Fibroblast of skin of left quadriceps (primary cell): ENCODE measurements at regions not wholly inside any gene's neighbourhood (a gene's known extent, or its start where the extent isn't known, plus 50 kb on each side); places are given as distances from the start of the nearest gene placed in this dataset.

Experiments
- DNase-seq, 2 experiments: peaks; one replicate each; pipeline ENCODE4 v3.0.0-alpha.2; 2013; ENCODE audit warnings: low read depth in 2 of 2

DNA sequence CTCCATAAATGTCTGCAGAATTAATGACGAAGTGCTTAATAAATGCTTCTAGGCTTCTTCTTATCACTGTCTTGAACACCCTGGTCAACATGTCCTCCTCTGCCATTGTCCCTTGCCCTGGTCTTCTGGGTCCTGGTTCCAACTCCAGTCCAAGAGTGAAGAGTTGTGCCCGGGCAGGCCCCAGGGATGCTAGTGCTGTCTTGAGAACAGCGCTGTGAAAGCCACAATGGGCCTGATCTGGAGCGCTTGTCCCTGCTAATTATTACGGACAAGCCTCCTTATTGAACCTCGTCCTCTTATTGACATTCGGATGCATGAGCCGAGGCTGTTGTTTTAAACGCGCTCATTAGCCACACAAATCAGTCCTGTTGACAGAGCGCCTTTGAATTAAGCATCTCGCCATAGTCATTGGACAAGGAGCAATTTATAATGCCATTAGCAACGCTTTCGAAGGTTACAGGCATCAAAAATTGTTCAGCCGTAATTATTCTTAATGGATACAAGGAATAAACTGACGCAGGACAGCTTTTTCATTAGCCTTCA, 211.6 kb upstream of the POU3F1 start:
- DNase-seq, result no peak

DNA sequence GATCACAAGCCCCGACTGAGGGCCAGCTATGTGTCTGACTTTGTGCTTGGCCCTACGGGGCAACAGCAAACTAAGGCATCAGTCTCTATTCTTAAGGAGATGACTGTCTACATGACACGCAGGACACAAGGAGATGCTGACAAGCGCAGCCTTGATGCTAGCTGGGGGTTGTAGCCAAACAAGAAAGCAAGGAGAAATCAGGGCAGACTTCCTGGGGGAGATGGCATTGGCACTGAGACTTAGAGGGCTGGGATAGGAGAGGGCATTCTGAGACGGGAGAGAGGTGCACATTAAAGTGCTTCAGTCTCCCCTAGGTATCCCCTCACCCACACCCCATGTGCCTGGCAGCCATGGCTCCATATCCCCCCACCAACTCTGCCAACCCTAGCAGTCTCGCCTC, 210.8 kb upstream of the POU3F1 start:
- no peak for DNase-seq

DNA sequence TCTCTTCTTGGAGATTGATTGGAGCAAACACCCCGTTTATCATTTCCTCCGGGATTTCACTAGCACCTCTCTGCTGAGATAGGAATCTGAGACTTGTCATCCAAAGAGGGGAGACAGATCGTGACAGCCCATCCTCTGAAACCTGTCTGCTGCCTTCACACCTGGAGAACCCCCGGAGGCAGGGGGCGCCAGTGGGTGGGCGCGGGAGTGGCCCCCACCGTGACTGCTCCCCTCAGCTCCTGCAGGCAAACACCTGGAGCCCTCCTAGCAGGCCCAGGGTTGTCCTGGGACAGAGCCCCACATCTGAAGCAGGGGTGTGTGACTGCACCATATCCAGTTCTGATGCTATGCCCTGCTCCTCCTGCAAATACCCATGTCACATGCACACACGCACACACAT, 209.5 kb upstream of the POU3F1 start:
- DNase-seq, result no peak

DNA sequence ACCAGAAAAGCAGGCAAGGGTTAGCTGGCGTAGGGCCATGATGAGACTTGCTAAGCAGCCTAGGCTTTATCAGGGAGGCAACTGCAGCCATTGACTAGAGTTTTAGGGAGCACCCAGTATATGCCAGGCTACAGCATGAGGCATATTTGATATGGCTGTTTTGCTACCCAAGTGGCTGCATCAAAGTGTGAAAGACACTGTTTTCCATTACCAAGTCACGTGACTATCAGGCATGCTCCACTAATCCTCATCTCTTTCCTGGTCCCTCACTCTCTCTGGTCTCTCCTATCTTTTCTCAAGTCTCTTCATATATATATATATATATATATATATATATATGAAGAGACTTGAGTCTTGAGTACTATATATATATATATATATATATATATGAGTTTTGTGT, 206.7 kb upstream of the POU3F1 start:
- DNase-seq, result no peak

DNA sequence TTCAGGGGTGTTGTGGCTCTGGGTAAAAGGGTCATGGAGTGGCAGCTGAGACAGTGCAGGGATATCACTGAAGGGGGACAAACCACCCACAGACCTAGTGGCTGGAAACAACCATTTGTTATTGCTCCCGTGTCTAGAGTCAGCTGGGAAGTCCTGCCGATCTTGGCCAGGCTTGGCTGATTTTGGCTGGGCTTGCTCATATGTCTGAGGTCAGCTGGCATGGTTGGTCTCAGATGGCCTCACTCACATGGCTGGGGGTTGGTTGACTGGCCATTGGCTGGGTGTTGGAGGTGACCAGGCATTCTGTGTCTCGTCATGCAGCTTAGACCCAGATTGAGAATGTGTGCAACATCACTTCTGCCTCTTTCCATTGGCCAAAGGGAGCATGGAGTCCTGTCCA, 203.8 kb upstream of the POU3F1 start:
- no peak for DNase-seq

DNA sequence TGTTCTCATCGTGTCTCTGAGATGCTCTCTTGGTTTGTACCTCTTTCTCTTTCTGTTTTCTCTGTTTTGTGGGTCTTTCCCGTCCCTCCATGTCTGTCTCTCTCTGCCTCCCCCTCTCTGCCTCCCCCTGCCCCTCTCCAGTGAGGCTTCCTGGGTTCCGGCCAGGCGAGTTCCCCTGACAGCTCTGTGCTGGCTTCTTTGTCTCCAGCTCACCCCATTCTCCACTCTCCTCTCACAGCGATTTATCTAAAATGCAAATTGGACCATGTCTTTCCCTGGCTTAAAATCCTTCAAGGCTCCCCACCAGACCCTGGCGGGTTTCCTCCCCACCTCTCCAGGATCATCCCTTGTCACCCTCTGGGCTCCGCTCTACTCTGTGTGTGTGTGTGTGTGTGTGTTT, 202.4 kb upstream of the POU3F1 start:
- DNase-seq, result no peak

DNA sequence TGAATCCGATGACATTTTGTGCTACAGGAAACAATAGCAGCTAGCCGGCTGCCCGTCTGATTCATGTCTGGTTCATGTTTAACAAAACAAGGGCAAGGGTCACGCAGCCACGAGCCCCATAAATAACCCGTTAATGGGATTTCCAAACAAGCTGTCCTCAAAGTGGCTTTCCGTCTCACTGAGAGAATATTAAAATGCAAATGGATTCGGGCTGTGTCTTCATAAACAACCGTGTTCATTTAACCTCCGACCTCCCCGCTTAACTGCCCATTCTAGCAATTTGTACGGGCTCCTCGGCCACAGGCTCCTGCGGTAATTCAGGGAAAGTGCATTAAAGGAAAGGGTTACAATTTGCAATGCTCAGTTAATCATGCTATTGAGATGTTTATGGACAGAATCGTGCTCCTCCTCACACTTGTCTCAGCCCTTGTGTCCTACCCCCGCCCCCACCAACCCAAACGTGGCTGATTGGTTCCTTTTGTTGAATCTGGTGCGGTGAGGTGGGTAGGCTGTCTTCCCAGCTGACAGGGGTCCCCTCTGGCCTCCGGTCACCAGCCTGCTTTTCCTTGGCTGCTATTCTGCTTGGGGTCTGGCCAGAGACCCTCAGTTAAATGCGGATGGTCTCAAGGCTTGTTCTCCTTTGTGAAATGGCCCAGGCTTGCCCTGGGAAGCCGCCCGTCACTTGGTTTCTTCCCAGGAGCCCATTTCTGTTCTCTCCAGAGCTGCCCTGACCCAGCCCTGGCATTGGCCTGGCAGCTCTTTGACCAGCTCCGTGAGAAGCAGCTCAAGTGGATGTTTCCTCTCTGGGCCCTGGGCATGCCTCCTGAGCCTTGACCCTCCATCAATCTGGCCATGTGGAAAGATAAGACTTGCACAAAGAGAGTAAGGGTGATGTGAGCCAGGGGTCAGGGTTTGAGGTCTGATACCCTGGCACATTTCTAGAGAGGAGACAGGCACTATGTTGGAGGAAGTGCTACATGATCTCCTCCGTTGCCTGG, 200.7 kb upstream of the POU3F1 start:
- no peak for DNase-seq

DNA sequence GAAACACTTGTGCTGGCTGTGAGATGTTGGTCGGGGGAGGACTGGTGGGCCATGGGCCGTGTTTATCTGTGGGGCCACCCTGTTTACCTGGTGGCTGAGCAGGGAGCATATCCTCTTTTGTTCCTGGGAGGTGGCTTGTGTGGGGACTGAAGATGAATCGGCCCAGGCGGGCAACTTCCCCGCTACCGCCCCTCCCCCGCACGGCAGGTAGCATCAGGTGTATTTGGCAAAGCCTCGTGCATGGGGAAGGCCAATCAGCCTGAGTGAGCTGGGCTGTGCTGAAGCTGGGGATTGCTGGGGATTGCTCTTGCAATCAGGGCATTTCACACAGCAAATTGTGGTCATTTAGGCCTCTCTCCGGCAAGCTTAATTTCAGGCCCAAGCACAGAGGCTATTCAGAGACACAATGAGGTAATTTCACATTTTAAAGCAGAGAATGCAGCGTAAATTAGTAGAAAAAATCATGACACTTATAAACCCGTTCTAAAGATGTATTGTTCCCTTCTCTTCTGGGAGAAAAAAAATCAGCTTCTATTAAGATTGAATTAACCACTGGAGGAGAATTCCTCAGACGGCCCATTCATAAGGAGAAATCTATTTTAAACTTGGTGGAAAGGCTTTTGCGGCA, 197.7 kb upstream of the POU3F1 start:
- no peak for DNase-seq

DNA sequence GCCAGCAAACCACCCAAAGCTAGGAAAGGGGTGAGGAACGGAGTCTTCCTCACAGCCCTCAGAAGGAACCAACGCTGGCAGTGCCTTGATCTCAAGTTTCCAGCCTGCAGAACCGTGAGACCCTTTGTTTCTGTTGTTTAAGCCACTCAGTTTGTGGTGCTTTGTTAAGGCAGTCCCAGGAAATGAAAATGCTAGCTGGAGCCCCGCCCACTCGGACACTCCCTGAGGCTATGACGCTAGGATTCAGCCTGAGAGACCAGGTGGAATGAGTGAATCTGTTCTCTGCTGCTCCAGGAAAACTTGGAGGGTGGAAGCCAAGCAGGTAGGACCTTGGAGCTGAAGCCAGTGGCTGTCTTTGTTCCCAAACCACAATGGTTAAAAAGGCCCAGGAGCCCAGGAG, 196.5 kb upstream of the POU3F1 start:
- DNase-seq, result no peak

DNA sequence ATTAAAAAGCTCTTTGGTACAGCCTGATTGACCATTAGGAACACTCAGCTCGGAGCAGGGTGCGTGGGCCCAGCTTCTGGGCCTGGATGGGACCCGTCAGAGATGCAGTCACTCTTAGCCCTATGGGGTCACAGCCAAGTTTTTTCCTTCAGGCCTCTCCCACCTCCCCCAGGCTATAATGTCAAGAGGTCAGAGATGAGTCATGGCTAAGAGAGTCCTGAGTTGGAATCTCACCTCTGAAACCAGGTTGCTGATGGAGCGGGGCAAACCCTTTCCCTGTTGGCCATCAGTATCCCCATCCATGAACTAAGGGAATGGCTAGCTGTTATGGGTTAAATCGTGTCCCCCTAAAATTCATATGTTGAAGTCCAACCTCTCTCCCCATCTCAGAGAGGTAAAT, 195.9 kb upstream of the POU3F1 start:
- no peak for DNase-seq

DNA sequence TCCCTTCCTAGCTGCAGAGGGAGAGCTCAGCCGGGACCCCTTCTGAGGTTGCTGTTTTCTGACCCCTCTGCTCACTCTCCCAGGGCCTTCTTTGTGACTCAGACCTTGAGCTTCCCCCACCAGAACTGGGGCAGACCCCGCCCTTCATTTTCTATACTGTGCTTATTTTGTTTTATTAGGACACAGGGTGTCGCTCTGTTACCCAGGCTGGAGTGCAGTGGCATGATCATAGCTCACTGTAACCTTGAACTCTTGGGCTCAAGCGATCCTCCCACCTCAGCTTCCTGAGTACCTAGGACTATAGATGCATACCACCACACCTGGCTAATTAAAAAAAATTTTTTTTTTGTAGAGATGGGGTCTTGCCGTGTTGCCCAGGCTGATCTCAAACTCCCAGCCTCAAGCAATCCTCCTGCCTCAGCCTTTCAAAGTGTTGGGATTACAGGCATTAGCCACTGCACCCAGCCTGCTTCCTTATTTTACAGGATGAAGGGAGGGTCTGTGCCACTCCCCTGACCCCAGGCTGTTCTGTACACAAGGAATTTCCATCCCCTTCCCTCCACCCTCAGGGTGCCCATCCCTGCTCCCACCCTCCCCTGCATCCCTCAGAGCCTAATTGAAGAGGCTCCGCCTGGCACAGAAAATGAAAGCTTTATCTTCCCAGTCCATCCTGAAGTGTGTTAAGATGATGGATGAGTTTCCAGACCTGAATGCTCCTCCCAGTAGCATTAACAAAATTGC, 195.2 kb upstream of the POU3F1 start:
- no peak for DNase-seq

DNA sequence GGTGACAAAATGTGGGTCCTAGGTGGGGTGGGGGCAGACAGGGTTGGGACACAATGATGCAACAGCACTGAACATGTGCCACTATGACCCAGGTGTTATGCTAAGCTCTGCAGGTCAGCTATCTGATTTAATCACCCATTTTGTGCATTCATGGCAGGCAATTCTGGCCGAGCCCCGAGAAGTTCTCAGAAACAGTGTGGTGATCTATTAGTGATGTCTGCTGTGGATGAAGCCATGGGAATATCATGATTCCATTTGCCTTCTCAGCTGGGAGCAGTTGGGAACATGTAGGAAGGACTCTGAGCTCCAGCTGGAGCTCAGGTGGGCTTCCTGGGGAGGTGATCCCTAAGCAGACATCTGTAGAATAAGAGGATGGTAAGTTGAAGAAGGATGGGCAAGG, 194.0 kb upstream of the POU3F1 start:
- no peak for DNase-seq

DNA sequence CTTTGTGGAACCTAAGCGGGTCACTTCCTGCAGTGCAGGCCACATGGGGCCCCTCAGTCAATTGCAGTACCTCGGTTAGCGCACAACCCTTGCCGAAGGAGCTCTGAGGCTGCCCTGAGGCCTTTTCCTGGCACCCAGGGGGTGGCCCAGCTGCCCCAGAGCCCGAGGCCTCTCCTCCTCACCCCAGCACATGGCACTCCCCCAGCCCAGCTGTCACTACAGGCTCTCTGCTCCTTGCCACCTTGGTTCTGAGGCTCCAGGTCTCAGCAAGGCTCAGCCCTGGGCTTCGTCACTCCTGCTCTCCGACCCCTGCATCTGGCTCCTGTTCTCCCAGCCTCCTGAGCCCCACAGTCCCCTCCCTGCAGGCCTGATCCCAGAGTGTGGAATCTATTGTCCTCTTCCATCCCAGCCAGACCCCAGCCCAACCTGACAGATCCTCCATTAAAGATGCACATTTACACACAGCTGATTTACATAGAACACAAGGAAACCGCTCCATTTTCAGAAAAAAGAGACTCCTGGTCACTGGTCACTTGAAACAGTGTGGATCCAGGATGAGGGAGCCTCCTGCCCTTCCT, 192.8 kb upstream of the POU3F1 start:
- DNase-seq, result no peak

DNA sequence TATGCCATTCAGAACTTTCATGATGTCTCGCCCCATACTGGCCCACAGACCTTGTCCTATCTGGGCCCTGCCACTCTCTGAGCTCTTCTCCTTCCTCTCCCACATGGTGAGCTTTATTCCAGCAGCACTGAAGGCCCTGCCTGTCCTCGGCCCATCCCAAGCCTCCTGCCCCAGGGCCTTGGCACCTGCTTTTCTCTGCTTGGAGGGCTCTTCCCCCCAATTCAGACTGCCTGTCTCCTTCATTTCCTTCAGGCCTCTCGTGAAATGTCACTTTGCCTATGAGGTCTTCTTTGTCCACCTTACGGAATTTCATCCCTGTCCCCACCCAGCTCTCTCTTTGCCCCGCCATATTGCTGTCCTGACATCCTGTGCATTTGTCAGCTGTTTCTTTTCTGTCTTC, 191.7 kb upstream of the POU3F1 start:
- no peak for DNase-seq

DNA sequence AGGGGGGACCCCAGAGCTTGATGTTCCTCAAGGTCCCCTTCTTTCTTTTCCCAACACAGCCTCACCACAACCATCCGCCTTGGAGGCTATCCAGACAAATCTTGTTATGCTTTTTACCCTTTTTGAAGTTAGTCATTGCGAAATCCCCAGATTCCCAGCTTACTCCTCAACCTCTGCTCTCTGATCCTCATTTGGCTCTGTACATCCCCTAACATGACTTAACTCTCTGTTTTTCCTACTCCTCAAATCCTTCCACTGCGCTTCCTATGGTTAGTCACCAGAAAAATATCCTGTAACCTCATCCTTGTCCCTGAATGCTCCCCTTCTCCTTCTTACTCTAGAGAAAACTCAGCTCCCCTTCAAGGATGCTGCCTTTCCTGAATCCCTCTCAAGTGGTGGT, 189.1 kb upstream of the POU3F1 start:
- DNase-seq, result peak; percentile 95

DNA sequence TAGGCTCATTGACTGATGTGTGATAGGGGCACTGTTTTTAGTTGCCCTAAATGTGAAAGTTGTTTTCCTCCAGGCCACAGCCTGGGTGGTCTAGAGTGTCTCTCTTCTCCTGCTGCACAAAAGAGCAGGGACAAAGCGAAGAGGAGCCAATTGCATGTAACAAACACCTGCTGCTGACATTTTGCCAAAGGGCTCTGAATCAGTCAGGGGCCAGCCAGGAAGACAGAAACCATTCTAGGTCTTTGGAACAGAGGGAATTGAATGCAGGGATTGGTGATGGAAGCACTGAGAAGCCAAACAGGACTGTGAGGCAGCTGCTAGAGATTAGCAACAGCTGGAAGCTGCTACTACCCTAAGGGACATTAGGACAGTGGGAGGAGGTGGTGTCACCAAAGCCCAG, 185.3 kb upstream of the POU3F1 start:
- no peak for DNase-seq

DNA sequence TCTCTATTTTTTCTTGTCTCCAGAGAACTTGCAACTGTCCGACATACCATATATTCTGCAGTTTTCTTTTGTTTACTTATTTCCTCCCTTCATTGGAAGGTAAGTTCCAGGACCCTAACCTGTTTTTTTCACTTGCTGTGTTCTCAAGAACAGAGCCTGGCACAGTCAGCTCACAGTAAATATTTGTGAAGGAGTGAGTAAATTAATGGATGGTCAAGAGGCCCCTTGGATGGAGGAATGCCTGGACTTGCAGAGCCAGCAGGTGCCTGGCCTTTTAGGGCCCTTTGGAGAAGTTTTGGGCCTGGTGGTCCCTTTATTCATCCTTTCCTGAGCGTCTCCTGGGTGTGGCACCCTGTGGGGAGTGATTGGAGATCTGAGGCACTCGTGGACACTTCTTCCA, 182.1 kb upstream of the POU3F1 start:
- no peak for DNase-seq

DNA sequence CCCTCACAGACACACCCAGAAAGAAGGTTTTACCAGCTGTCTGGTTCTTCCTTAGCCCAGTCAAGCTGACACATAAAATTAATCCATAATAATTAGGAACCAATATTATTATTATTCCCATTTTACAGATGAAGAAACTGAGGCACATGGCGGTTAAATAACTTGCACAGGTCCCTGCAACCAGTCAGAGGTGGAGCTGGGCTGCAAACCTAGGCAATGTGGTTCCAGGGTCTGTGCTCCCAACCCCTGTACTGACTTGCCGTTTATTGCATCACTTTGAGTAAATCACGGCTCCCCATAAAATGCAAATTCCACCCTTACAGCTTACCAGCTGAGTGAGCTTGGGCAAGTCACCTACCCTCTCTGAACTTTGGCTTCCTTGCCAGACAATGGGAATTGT, 179.2 kb upstream of the POU3F1 start:
- DNase-seq, result no peak

DNA sequence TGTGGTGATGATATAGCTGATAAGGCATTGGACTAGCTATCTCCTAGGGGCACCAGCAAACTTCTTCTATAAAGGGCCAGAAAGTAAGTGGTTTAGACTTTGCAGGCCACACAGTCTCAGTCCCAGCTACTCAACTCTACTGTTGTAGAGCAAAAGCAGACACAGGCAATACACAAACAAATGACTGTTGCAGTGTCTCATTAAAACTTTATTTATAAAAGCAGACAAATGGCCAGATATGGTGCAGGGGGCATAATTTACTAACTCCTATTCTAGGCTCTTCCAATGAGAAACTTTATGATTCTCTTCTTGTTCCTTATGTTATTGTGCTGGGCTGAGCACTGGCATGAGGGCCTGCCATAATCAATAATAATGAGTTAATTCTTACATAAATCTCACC, 176.8 kb upstream of the POU3F1 start:
- no peak for DNase-seq

DNA sequence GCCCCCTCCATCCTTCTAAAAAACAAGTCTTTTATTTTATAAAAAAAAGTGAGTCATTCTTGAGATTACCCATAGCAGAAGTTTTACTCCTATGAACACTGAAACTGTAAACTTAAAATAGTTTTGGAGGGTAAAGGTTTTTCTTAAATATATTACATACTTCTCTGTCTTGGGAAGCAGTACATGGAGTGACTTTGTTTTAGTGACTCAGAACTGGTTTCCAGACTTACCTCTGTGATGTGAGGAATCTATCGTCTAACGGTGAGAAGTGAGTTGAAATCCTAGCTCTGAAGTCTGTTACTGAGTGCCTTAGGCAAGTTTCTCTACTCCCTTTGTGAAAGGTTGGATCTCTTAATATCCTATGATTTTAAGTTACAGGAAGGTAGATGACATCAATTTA, 176.3 kb upstream of the POU3F1 start:
- peak in 1 of 2 experiments; percentile 9 for DNase-seq

DNA sequence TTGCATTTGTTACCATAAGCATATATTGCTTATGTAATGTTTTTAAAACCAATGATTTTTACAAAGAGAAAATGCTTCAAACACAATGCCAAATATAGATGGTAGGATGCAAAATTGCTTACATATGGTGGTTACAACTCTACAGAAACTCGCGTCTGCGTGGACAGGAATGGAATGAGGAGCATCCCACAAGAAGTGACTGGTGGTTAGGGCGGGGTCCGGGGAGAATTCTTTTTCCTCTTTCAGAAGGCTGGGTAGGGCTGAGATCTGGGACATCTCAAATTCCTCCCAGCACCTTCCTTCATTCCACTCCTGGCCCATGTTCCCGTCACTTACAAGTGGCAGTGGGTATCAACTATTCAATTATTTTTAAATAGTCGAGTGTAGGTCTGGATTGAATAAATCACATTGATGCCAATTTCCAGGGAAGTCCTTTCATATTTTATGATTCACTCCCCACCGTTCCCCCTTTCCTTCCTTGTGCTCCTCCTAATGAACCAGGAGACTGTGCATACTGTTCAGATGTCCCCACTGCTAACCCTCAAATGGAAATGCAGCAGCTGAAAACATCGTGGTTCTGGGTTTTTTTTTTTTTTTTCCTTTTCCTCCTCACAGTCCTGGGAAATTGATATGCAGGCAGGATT, 174.5 kb upstream of the POU3F1 start:
- peak; percentile 94 to 95 for DNase-seq
